ENCODE measurements at regions not wholly inside any gene's neighbourhood (a gene's known extent, or its start where the extent isn't known, plus 50 kb on each side); places are given as distances from the start of the nearest gene placed in this dataset.

- intact Hi-C loops (cut with DNase I; ENCODE audit: low total_unique reads) (no loop called here), in situ Hi-C loops (cut with MboI; ENCODE audit: low pct_ligation_motif_present in 1 of 4, low pct_unique_long_range_greater_than_20kb in 1 of 4, low sequenced_read_pairs in 3 of 4) (no loop called here)
- no peak overlapping the region for H3K27ac ChIP-seq
- H3K27me3 ChIP-seq = no peaks in the 10 kb centered on the region
- H3K36me3 ChIP-seq = no peaks in the 10 kb centered on the region
- H3K4me3 ChIP-seq = no peak overlapping the region
- DNase-seq = no peak
- TF ChIP-seq POLR2A (IDR thresholded peaks at IDR 0.05) = no peak
- no peak for TF ChIP-seq CTCF (IDR thresholded peaks at IDR 0.05)
- TF ChIP-seq POLR2AphosphoS5 (IDR thresholded peaks at IDR 0.05) = no peak
- TF ChIP-seq EP300 (IDR thresholded peaks at IDR 0.05; ENCODE audit: low read depth) = no peak
- WGBS, 2 donors (ENCODE audit: low coverage in 1 of 2) = 67% methylated on average over 6 of the region's 6 CpGs; no CpG with 5 or more reads in 1 of the 2 donors
- H3K4me1 ChIP-seq = no peaks in the 10 kb centered on the region
- no peaks in the 10 kb centered on the region for H3K9me3 ChIP-seq
These were observed 127.6 kb downstream of the EIF4E start for GRCh38 chr4:98801259-98801725.

- 79 to 83% methylated on average over 7 of the region's 7 CpGs for WGBS, 2 donors (ENCODE audit: low coverage in 1 of 2)
- Histone ChIP-seq H3K36me3 (no peaks in the 10 kb centered on the region), H3K4me1 (no peaks in the 10 kb centered on the region), H3K27me3 (no peaks in the 10 kb centered on the region), H3K4me3 (no peak overlapping the region), H3K9me3 (no peaks in the 10 kb centered on the region), H3K27ac (no peak overlapping the region)
- TF ChIP-seq POLR2A (IDR thresholded peaks at IDR 0.05) = no peak
- TF ChIP-seq EP300 (IDR thresholded peaks at IDR 0.05; ENCODE audit: low read depth) = no peak
- TF ChIP-seq CTCF (IDR thresholded peaks at IDR 0.05) = no peak
- no peak for TF ChIP-seq POLR2AphosphoS5 (IDR thresholded peaks at IDR 0.05)
- intact Hi-C loops (cut with DNase I; ENCODE audit: low total_unique reads) (no loop called here), in situ Hi-C loops (cut with MboI; ENCODE audit: low pct_ligation_motif_present in 1 of 4, low pct_unique_long_range_greater_than_20kb in 1 of 4, low sequenced_read_pairs in 3 of 4) (no loop called here)
- no peak for DNase-seq
These were observed 131.9 kb downstream of the EIF4E start for GRCh38 chr4:98796991-98797390.

- H3K27me3 ChIP-seq = no peaks in the 10 kb centered on the region
- TF ChIP-seq CTCF (IDR thresholded peaks at IDR 0.05) (no peak), POLR2AphosphoS5 (IDR thresholded peaks at IDR 0.05) (no peak), EP300 (IDR thresholded peaks at IDR 0.05; ENCODE audit: low read depth) (no peak), POLR2A (IDR thresholded peaks at IDR 0.05) (no peak)
These were observed 134.2 kb downstream of the EIF4E start for GRCh38 chr4:98794565-98795205.

DNA sequence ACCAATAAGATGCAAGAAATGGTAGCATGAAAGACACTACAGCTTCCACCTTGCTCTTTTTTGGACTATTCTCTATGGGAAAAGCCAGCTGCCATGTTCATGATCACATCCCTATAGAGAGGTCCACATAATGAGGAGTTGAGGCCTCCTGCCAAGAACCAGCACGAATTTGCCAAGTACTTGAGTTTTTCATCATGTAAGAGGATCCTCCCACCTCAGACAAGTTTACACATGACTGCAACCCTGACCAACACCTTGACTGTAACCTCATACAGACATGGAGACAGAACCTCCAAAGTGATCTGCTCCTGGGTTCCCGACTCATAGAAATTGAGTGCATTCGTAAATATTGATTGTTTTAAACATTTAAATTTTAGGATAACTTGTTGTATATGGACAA is 135.2 kb upstream of the TSPAN5 start:
- Histone ChIP-seq H3K27ac (no peak overlapping the region), H3K36me3 (no peaks in the 10 kb centered on the region), H3K4me3 (no peak overlapping the region), H3K27me3 (no peaks in the 10 kb centered on the region), H3K9me3 (no peaks in the 10 kb centered on the region), H3K4me1 (no peaks in the 10 kb centered on the region)
- intact Hi-C loops (cut with DNase I; ENCODE audit: low total_unique reads) (no loop called here), in situ Hi-C loops (cut with MboI; ENCODE audit: low pct_ligation_motif_present in 1 of 4, low pct_unique_long_range_greater_than_20kb in 1 of 4, low sequenced_read_pairs in 3 of 4) (no loop called here)
- DNase-seq = no peak
- TF ChIP-seq EP300 (IDR thresholded peaks at IDR 0.05; ENCODE audit: low read depth) = no peak
- TF ChIP-seq POLR2A (IDR thresholded peaks at IDR 0.05) = no peak
- no peak for TF ChIP-seq POLR2AphosphoS5 (IDR thresholded peaks at IDR 0.05)
- TF ChIP-seq CTCF (IDR thresholded peaks at IDR 0.05) = no peak
- WGBS, 2 donors (ENCODE audit: low coverage in 1 of 2) = 80 to 87% methylated on average over 3 of the region's 3 CpGs

More at GRCh38 chr4:98794565-98795205, 134.2 kb downstream of the EIF4E start:
- 84 to 93% methylated on average over 2 to 3 of the region's 3 CpGs for WGBS, 2 donors (ENCODE audit: low coverage in 1 of 2)
- no peak for DNase-seq
- H3K36me3 ChIP-seq = no peaks in the 10 kb centered on the region
- H3K4me1 ChIP-seq = no peaks in the 10 kb centered on the region
- no peak overlapping the region for H3K4me3 ChIP-seq
- in situ Hi-C loops (cut with MboI; ENCODE audit: low pct_ligation_motif_present in 1 of 4, low pct_unique_long_range_greater_than_20kb in 1 of 4, low sequenced_read_pairs in 3 of 4) = no loop called here
- no peak overlapping the region for H3K27ac ChIP-seq
- H3K9me3 ChIP-seq = no peaks in the 10 kb centered on the region
- intact Hi-C loops (cut with DNase I; ENCODE audit: low total_unique reads) = no loop called here

All from transverse colon (tissue), 4 donors.